HEK293 (cell line): ENCODE measurements at regions not wholly inside any gene's neighbourhood (a gene's known extent, or its start where the extent isn't known, plus 50 kb on each side); places are given as distances from the start of the nearest gene placed in this dataset.

Experiments used
- CTCF ChIA-PET: fragments of 350-600 bp; formaldehyde crosslinking; extraction: SDS; loops from one replicate; lab custom pipeline; 2021; ENCODE audit warnings: antibody characterized with exemption; lab: Yijun Ruan, JAX
- POLR2A ChIA-PET: fragments of 300-600 bp; formaldehyde crosslinking; extraction: SDS; loops from one replicate; lab custom pipeline; 2020; ENCODE audit warnings: antibody characterized with exemption, inconsistent platforms; lab: Yijun Ruan, JAX
- H3K27ac ChIP-seq: fragments of 200-500 bp; sonication (Bioruptor generic); 2 replicates; pipeline ENCODE4 v1.5.1; 2014; ENCODE audit warnings: low read depth, low read length, control low read depth, inconsistent platforms; ENCODE audit errors: extremely low read depth
- H3K36me3 ChIP-seq, 2 experiments: fragments of 200-500 bp in 1 of 2; sonication (Bioruptor generic) in 1 of 2; 1 replicate in 1 of 2; 2 replicates in 1 of 2; pipeline ENCODE4 v1.5.1; 2014 to 2017; ENCODE audit warnings: inconsistent platforms in 2 of 2, low read length in 2 of 2; ENCODE audit not compliant: control insufficient read depth in 2 of 2, insufficient read depth in 1 of 2
- H3K4me1 ChIP-seq: fragments of 200-500 bp; sonication (Bioruptor generic); 2 replicates; pipeline ENCODE4 v1.5.1; 2014; ENCODE audit warnings: mild to moderate bottlenecking, low read length, inconsistent platforms; ENCODE audit not compliant: control insufficient read depth, insufficient read depth
- H3K4me3 ChIP-seq: 2 replicates; pipeline ENCODE4 v1.5.1; 2011; ENCODE audit warnings: low read depth, mild to moderate bottlenecking, control low read depth, low read length, moderate library complexity
- H3K9me3 ChIP-seq: fragments of 200-500 bp; sonication (Bioruptor generic); 2 replicates; pipeline ENCODE4 v1.5.1; 2014; ENCODE audit warnings: low read depth, low read length, inconsistent platforms; ENCODE audit not compliant: control insufficient read depth, insufficient read depth
- FEZF1 ChIP-seq: fragments of 450-650 bp; formaldehyde crosslinking; IDR thresholded peaks from 2 replicates; pipeline ENCODE4 v1.5.1; 2016; ENCODE audit warnings: missing biosample characterization, missing genetic modification characterization
- KLF7 ChIP-seq: fragments of 450-650 bp; formaldehyde crosslinking; IDR thresholded peaks from 2 replicates; pipeline ENCODE4 v1.5.1; 2016; ENCODE audit warnings: missing biosample characterization, missing genetic modification characterization, borderline replicate concordance
- PBX3 ChIP-seq: sonication (generic); formaldehyde crosslinking; IDR thresholded peaks from 2 replicates; pipeline ENCODE4 v1.8.1; 2022; ENCODE audit warnings: mild to moderate bottlenecking, moderate library complexity, missing genetic modification reagents
- PRDM1 ChIP-seq: fragments of 450-650 bp; formaldehyde crosslinking; IDR thresholded peaks from 2 replicates; pipeline ENCODE4; 2016; ENCODE audit warnings: missing biosample characterization, missing genetic modification characterization
- WT1 ChIP-seq: fragments of 450-650 bp; formaldehyde crosslinking; IDR thresholded peaks from 2 replicates; pipeline ENCODE4 v1.5.1; 2016; ENCODE audit warnings: missing biosample characterization, missing genetic modification characterization
- ZNF174 ChIP-seq: fragments of 450-650 bp; formaldehyde crosslinking; IDR thresholded peaks from 2 replicates; pipeline ENCODE4 v1.5.0; 2017; ENCODE audit warnings: missing biosample characterization, mild to moderate bottlenecking, missing genetic modification characterization
- ZNF26 ChIP-seq: fragments of 450-650 bp; formaldehyde crosslinking; IDR thresholded peaks from 2 replicates; pipeline ENCODE4 v1.5.1; 2016; ENCODE audit warnings: missing biosample characterization, missing genetic modification characterization
- ZNF366 ChIP-seq: fragments of 450-650 bp; formaldehyde crosslinking; conservative IDR thresholded peaks from 2 replicates; pipeline ENCODE4 v1.5.1; 2016; ENCODE audit warnings: missing biosample characterization, missing genetic modification characterization
- ZNF514 ChIP-seq: fragments of 450-650 bp; formaldehyde crosslinking; IDR thresholded peaks from 2 replicates; pipeline ENCODE4 v1.5.1; 2016; ENCODE audit warnings: missing biosample characterization, missing genetic modification characterization
- ZNF561 ChIP-seq: fragments of 450-650 bp; IDR thresholded peaks from 2 replicates; pipeline ENCODE4 v1.5.1; 2018; ENCODE audit warnings: missing biosample characterization, missing genetic modification characterization, borderline replicate concordance
- ZNF596 ChIP-seq: fragments of 450-650 bp; IDR thresholded peaks from 2 replicates; pipeline ENCODE4 v1.5.0; 2018; ENCODE audit warnings: missing biosample characterization, mild to moderate bottlenecking, missing genetic modification characterization, moderate library complexity
- ZNF621 ChIP-seq: fragments of 450-650 bp; formaldehyde crosslinking; IDR thresholded peaks from 2 replicates; pipeline ENCODE4 v1.5.1; 2017; ENCODE audit warnings: missing biosample characterization, missing genetic modification characterization
- ZNF639 ChIP-seq: fragments of 450-650 bp; formaldehyde crosslinking; IDR thresholded peaks from 2 replicates; pipeline ENCODE4 v1.5.1; 2016; ENCODE audit warnings: missing biosample characterization, missing genetic modification characterization
- ZNF747 ChIP-seq: fragments of 450-650 bp; formaldehyde crosslinking; IDR thresholded peaks from 2 replicates; pipeline ENCODE4 v1.5.1; 2016; ENCODE audit warnings: missing biosample characterization, missing genetic modification characterization
- ZNF777 ChIP-seq: fragments of 450-650 bp; formaldehyde crosslinking; IDR thresholded peaks from 2 replicates; pipeline ENCODE4 v1.5.1; 2017; ENCODE audit warnings: missing biosample characterization, missing genetic modification characterization, borderline replicate concordance
- ZNF785 ChIP-seq: fragments of 450-650 bp; formaldehyde crosslinking; IDR thresholded peaks from 2 replicates; pipeline ENCODE4 v1.5.1; 2016; ENCODE audit warnings: missing biosample characterization, missing genetic modification characterization
- ZSCAN4 ChIP-seq: fragments of 450-650 bp; formaldehyde crosslinking; IDR thresholded peaks from 2 replicates; pipeline ENCODE4 v1.5.1; 2017; ENCODE audit warnings: missing biosample characterization, missing genetic modification characterization
- TF ChIP-seq, protein P1 (sequence below): fragments of 450-650 bp; formaldehyde crosslinking; IDR thresholded peaks from 2 replicates; pipeline ENCODE4 v1.5.1; 2017; ENCODE audit warnings: missing biosample characterization, missing genetic modification characterization
- TF ChIP-seq, protein P2 (sequence below): fragments of 450-650 bp; formaldehyde crosslinking; IDR thresholded peaks from 2 replicates; pipeline ENCODE4 v1.5.1; 2016; ENCODE audit warnings: missing biosample characterization, missing genetic modification characterization

GRCh38 chr5:174589011-174589410, 135.4 kb upstream of the MSX2 start:
- POLR2A ChIA-PET: interaction anchor here (1.6 kb wide), 1 partner anchor 135 kb away, joined by 7 read pairs; the partner anchor contains the start of gene MSX2
- Histone ChIP-seq H3K4me3 (no peak overlapping the region), H3K36me3 (no peaks in the 10 kb centered on the region), H3K9me3 (no peaks in the 10 kb centered on the region), H3K27ac (no peak overlapping the region), H3K4me1 (no peaks in the 10 kb centered on the region)
- TF ChIP-seq KLF7 (tag by site-specific recombination): no peak
- CTCF ChIA-PET: interaction anchor here (1.0 to 1.2 kb wide), 2 partner anchors 9 to 14 kb away, joined by 3 read pairs; no protein-coding TSS in a partner anchor

GRCh38 chr5:174589599-174589998, 134.8 kb upstream of the MSX2 start:
- Histone ChIP-seq H3K4me3 (no peak overlapping the region), H3K36me3 (no peaks in the 10 kb centered on the region)
- TF ChIP-seq ZNF747: no peak
- TF ChIP-seq ZNF174 (tag by site-specific recombination): no peak
- TF ChIP-seq, all 188 proteins: peak for 0
- H3K9me3 ChIP-seq: no peaks in the 10 kb centered on the region
- POLR2A ChIA-PET: interaction anchor here (0.6 kb wide), 1 partner anchor 41 kb away, joined by 5 read pairs; no protein-coding TSS in a partner anchor
- CTCF ChIA-PET: interaction anchor here (1.2 kb wide), 1 partner anchor 10 kb away, joined by 3 read pairs; no protein-coding TSS in a partner anchor
- no peak overlapping the region for H3K27ac ChIP-seq
- no peaks in the 10 kb centered on the region for H3K4me1 ChIP-seq

DNA sequence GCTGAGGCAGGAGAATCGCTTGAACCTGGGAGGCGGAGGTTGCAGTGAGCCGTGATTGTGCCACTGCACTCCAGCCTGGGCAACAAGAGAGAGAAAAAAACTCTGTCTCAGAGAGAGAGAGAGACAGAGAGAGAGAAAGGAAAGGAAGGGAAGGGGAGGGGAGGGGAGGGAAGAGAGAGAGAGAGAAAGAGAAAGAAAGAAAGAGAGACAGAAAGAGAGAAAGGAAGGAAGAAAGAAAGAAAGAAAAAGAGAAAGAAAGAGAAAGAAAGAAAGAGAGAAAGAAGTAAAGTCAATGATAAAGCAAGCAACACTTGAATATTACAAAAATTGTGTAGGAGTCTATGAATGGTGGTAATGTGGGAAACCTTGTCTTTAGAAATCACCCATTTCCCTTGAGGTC, 133.6 kb upstream of the MSX2 start:
- CTCF ChIA-PET: interaction anchor here (1.6 kb wide), 1 partner anchor 9 kb away, joined by 5 read pairs; no protein-coding TSS in a partner anchor
- no peak overlapping the region for H3K27ac ChIP-seq
- no peaks in the 10 kb centered on the region for H3K9me3 ChIP-seq
- TF ChIP-seq PRDM1 (tag by site-specific recombination) (peak; percentile 58), ZNF514 (no peak), ZNF596 (tag by site-specific recombination) (peak; percentile 66), WT1 (tag by site-specific recombination) (no peak), ZNF561 (tag by site-specific recombination) (no peak), ZNF26 (tag by site-specific recombination) (no peak), ZNF366 (tag by site-specific recombination) (peak; percentile 75), FEZF1 (no peak)
- TF ChIP-seq, protein P1, sequence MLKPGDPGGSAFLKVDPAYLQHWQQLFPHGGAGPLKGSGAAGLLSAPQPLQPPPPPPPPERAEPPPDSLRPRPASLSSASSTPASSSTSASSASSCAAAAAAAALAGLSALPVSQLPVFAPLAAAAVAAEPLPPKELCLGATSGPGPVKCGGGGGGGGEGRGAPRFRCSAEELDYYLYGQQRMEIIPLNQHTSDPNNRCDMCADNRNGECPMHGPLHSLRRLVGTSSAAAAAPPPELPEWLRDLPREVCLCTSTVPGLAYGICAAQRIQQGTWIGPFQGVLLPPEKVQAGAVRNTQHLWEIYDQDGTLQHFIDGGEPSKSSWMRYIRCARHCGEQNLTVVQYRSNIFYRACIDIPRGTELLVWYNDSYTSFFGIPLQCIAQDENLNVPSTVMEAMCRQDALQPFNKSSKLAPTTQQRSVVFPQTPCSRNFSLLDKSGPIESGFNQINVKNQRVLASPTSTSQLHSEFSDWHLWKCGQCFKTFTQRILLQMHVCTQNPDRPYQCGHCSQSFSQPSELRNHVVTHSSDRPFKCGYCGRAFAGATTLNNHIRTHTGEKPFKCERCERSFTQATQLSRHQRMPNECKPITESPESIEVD: no peak
- TF ChIP-seq, all 188 proteins: peak for 3
- H3K4me1 ChIP-seq: no peaks in the 10 kb centered on the region
- no peaks in the 10 kb centered on the region for H3K36me3 ChIP-seq
- POLR2A ChIA-PET: no interaction called here
- no peak overlapping the region for H3K4me3 ChIP-seq

GRCh38 chr5:174596429-174596828, 128.0 kb upstream of the MSX2 start:
- Histone ChIP-seq H3K9me3 (no peaks in the 10 kb centered on the region), H3K4me1 (no peaks in the 10 kb centered on the region; the same call in 1 of the 2 replicates), H3K4me3 (no peak overlapping the region), H3K27ac (no peak overlapping the region), H3K36me3 (no peaks in the 10 kb centered on the region)
- POLR2A ChIA-PET: interaction anchor here (0.6 to 1.3 kb wide), 4 partner anchors 10 to 128 kb away, joined by 3 to 9 read pairs (median 6); partner anchors contain the start of gene MSX2
- CTCF ChIA-PET: interaction anchor here (0.6 to 1.4 kb wide), 7 partner anchors 12 to 197 kb away, joined by 3 to 5 read pairs (median 3); no protein-coding TSS in a partner anchor
- TF ChIP-seq ZNF777 (tag by site-specific recombination) (no peak), ZNF785 (no peak), ZNF639 (no peak), PBX3 (CRISPR knock-in tag) (no peak), ZSCAN4 (no peak), ZNF621 (tag by site-specific recombination) (no peak)
- TF ChIP-seq, protein P2, sequence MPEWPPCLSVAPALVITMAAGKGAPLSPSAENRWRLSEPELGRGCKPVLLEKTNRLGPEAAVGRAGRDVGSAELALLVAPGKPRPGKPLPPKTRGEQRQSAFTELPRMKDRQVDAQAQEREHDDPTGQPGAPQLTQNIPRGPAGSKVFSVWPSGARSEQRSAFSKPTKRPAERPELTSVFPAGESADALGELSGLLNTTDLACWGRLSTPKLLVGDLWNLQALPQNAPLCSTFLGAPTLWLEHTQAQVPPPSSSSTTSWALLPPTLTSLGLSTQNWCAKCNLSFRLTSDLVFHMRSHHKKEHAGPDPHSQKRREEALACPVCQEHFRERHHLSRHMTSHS (tag by site-specific recombination): no peak
